Activated CD8-positive, alpha-beta memory T cell treated with anti-CD3 and anti-CD28 coated beads, Interleukin-2, amount 50 U/mL, for 1 hour (primary cell): ENCODE measurements at regions not wholly inside any gene's neighbourhood (a gene's known extent, or its start where the extent isn't known, plus 50 kb on each side); places are given as distances from the start of the nearest gene placed in this dataset.
"Not testable (repeated sequence)": the region's sequence is repeated elsewhere in the genome, so short reads cannot be mapped to it uniquely, and the experiment has no call there.

Experiments
- DNase-seq: peaks from one replicate; pipeline ENCODE4 v3.0.0-alpha.2; 2020; ENCODE audit errors: extremely low read depth

DNA sequence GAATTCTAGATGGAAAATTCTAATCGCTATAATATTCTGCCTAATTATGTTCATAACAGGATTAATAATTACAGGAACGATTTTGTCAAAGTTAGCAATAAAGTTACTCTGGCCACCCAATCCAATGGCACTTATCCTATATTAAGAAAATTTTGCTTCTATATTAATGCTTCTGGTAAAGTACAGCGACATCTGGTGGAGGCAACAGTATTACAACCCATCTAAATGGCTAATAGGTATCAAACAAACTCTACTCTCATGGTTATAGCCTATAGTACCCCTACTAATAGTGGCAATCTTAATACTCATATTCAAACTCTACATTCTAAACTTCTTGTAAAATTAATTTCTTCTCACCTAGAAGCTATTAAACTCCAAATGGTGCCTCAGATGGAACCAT, 1084.7 kb upstream of the LRRTM1 start:
- no peak for DNase-seq

DNA sequence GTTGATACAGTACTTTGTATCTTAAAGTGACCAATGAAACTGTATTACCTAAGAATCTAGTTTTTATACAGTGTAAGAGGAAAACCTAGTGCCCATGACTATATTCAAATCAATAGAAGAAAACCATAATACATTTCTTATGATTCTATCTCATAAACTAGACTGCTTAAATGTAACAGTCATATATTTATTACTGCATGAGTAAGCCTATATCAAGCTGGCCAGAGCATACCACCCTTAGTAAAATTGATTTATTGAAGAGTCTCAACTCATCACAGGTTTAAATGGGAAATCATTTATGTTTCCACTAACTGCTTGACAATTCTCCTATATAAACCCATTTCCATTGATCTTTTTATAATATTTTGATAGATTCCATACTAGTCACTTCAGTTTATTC, 1059.2 kb upstream of the LRRTM1 start:
- DNase-seq: no peak

DNA sequence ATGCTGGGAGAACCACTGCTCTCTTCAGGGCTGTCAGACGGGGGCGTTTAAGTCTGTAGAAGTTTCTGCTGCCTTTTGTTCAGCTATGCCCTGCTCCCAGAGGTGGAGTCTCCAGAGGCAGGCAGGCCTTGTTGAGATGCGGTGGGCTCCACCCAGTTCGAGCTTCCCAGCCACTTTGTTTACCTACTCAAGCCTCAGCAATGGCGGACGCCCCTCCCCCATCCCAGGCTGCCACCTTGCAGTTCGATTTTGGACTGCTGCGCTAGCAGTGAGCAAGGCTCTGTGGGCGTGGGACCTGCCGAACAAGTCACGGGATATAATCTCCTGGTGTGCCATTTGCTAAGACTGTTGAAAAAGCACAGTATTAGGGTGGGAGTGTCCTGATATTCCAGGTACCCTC, 1057.9 kb upstream of the LRRTM1 start:
- not testable (repeated sequence) for DNase-seq

DNA sequence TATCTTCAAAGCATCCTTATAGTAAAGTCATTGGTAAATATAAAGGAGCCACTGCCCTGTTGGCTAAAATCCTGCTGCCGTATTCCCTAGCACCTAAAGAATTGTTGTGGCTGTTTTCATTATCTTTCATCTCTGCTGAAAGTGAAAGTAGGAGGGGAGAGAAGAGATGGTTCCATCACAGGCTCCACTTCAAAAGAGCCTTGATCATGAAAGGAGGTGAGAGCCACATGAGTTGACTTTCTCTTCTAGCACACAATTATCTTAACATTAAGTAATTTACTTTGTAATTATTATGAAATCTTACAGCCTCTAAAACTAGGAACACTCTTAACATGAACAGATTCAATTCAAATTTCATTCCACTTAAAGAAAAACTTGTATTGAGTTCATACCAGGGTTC, 1050.9 kb upstream of the LRRTM1 start:
- no peak for DNase-seq

- no peak for DNase-seq
Observed at GRCh38 chr2:81334046-81334445, 1029.5 kb upstream of the LRRTM1 start.

DNA sequence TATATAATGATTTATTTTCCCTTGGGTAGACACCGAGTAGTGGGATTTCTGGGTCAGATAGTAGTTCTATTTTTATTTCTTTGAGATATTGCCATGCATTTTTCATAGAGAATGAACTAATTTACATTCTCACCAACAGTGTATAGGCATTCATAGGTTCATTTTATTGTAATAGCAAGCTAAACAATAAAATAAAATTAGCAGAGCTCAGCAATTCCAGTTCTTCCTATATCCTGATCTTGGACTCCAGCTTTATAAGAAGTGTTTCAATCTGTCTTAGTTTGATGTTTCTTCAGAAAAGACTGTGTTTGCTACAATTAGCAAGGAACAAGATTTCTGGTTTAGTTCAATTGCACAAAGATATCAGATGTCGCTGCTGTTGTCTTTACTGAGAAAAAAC, 1024.4 kb upstream of the LRRTM1 start:
- no peak for DNase-seq

DNA sequence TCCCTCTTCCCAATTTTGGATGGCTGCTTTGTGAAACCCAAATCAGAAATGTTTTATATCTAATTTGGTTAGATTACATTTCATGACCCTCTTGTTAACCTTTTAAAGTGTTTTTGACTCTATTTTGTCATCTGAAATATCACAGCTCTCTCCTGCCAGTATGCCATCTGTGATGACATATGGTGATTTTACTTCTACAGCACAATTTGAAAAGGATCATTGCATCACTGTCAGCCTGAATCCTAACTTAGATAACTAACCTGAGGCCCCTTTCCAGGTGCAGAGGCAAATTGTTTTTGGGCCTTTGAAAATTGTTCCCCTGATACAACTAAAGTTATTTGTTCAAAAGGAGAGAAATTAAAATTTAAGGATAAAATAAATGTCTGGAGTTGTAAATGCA, 1023.4 kb upstream of the LRRTM1 start:
- DNase-seq: no peak

DNA sequence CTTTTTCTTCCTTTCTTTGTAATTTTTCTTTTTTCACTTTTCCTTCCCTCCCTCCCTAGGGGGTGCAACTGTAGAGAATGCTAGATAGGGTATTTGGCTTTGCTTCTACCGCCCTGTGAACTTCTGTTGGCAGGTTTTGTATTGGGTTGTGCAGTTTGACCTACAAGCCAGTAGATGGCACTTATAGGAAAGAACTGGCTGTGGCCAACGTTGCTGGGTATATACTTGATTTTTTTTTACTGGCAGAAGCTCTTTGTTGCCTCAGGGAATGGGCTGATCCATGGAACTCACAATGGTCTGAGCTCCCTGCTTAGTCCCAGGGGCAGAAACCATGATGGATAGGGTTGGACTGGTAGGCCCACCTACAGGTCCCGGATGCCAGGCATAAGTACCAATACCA, 1019.5 kb upstream of the LRRTM1 start:
- DNase-seq: no peak

DNA sequence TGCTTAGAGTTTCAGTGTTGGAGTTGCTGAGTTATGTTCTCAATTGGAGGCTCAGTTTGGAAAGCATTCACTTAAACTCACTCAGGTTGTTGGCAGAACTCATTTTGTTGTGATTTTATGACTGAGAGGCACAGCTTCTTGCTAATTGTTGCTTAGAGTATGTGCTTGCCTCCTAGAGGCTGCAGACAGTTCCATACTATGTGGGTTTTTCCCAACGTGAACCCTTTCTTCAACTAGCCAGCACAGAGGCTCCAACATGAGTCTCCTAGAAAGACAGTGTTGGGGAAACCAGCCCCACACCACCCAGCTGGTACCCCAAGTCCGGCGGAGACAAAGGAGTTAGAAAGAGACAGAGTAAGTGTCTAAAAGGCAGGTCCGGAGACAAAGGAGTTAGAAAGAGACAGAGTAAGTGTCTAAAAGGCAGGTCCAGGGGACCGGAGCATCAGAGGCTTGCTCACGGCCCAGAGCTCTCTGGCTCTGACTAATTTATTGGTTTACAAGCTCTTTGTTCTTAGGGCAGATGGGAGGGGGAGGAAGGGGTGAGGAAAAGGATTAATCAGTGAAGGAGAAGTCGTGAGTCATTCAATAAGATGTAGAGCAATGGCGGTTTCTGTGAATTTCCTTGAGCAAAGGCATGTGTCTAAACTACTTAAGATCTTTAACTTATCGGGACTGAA, 999.7 kb upstream of the LRRTM1 start:
- no peak for DNase-seq

DNA sequence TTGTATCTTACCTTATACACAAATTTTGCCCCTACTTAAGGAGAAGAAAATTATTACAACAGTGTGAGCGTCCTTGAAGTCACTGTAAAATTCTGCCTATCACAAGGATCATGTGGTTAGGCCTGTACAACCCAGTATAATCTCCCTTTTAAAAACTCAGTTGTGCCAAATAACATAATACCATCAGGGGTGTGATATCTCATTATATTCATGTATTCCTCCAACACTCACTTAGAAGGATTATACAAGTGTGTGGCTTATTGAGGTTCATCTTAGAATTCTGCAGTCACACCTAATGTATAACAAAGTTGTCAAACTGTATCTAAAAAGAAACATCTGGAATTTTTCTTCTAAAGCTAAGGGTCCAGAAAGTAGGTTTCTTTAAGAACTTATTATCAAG, 998.8 kb upstream of the LRRTM1 start:
- no peak for DNase-seq

DNA sequence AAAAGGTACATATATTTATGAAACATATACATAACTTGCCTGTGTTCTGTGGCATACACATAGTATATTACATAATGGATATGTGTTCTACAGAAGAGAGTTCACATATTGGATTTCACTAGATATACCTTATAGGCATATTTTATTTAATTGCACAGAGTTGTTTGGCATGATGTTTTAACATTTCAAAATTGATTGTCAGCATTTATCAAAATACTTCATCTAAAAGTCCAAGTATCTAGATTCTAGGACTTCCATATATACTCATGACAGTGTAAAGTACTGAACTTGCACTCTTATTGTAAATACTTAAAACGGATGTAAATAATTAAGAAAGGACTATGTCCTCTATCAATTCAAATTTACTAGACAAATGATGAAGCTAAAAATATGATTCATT, 995.3 kb upstream of the LRRTM1 start:
- no peak for DNase-seq

DNA sequence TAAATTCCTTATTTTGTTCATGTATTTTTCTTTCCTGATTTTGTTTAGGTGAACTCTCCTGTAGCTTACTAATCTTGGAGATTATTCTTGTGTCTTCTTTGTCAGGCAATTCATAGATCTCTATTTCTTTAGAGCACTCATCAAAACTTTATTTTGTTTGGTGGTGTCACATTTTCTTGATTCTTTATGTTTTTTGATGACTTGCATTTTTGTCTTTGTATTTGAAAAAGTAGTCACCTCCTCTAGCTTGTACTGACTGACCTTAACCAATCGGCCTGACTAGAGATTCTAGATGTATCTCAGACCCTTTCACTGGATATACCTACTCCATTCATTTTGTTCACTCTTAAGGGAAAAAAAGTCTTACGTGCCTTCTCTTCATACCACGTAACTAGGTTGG, 986.3 kb upstream of the LRRTM1 start:
- no peak for DNase-seq

DNA sequence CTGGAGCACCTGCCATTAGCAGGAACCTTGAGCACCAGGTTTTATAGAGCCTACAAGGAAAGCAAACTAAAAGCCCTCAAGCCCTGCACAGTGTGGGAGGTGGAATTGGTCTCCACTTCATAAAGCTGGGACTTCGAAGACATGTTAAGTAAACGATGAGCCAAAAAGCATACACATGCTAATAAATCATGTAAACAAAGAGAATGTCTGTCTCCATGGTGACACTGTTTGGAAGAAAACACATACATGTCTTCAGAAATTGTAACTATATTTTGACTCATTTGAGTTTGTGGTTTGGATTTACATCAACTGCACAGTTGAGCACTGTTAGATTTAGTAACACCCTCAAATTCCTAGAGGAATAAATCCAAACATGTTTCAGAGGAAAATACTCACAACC, 978.5 kb upstream of the LRRTM1 start:
- no peak for DNase-seq

- no peak for DNase-seq
Observed at GRCh38 chr2:81282151-81282769, 977.7 kb upstream of the LRRTM1 start.

DNA sequence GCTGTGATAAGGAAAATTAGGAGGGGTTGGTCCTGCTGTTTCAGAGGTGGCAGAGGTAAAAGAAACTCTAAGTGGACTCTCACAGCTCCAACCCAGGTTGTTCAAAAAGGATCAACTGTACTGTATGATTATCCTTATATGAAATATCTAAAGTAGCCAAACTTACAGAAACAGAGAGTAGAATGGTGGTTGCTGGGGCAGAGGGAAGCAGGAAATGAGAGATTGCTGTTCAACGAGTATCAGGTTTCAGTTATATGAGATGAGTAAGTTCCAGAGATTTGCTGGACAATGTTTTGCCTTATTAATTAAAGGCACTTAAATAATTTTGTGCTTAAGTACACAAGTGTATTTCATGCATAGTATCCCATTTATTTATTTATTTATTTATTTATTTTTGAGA, 972.0 kb upstream of the LRRTM1 start:
- DNase-seq: no peak

DNA sequence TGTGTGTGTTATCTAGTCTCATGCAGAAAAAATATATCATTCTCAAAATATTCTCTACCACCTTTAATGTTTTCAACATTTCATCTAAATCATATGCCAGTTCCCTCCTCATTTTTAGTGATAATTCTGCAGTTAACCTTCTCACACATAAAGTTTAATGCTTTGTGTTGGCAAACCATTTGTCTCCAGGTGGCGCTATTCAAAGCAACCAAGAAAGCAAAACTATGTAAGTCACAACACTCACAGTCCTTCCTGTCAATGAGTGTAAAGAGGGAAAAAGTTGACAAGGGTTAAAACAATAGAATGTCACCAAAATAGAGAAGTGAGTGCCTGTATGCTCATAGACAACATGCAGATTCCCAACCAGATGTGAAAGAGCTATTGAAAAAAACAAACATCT, 961.6 kb upstream of the LRRTM1 start:
- DNase-seq: no peak

DNA sequence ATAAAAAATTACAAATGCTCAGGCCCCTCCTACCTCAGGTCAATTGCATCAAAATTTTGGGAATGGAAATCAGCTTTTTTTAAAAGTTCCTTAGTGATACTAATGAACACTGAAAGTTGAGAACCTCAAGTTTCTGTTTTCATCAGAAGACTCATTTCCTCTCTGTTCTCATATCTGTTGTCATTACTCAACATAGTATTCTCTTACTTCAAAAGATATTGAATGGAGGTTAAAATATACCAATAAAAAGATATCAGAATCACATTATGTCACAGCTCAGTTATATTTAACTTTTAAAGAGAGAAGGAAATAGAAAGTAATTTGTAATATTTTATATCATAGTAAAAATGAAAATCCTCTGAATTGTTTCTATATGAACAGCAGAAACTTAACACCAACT, 959.4 kb upstream of the LRRTM1 start:
- no peak for DNase-seq

- DNase-seq: no peak
Observed at GRCh38 chr2:81260320-81260719, 955.8 kb upstream of the LRRTM1 start.

GRCh38 chr2:81250270-81250669, 945.7 kb upstream of the LRRTM1 start:
- no peak for DNase-seq

DNA sequence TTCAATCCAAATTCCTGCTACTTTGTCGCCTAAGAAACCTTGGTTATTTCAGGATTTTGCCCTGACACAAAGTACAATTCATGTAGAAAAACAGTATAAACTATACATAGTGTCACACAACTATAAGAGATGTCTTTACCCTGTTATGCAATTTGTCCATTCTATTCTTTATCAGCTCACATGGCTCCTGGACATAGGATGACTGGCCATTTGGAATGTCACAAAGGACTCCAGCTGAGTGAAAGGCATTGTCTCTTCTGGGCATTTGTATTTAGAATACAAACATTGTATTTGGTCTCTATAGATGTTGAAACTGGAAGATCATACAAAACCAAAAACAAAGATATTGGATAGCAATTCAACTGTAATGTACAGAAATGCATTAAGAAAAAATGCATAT, 944.6 kb upstream of the LRRTM1 start:
- DNase-seq: no peak

DNA sequence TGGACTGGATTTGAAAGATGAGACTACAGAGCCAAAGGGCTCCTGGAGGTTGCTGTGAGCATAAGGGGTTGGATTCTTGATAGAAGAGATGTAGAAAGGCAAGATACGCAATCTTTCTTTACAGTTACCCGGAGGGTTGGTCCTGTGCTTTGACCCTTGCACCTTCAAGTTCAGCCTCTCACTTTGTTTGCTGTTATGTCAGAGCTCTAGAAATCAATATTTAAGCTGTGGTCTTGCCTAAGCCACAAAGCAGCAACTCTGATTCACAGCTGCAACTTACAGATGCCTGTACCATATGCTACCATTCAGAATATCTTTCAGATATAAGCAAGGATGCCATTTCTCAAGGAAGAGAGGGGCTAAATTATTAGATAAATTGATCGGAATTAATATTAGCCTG, 943.1 kb upstream of the LRRTM1 start:
- DNase-seq: no peak

GRCh38 chr2:81242501-81242900, 937.9 kb upstream of the LRRTM1 start:
- DNase-seq: no peak

GRCh38 chr2:81238462-81238861, 933.9 kb upstream of the LRRTM1 start:
- DNase-seq: no peak

GRCh38 chr2:81235601-81236000, 931.0 kb upstream of the LRRTM1 start:
- DNase-seq: no peak
